Stomach smooth muscle (tissue), 2 donors: ENCODE measurements at regions not wholly inside any gene's neighbourhood (a gene's known extent, or its start where the extent isn't known, plus 50 kb on each side); places are given as distances from the start of the nearest gene placed in this dataset.
"Not testable (repeated sequence)": the region's sequence is repeated elsewhere in the genome, so short reads cannot be mapped to it uniquely, and the experiment has no call there.

Source experiments
- H3K27ac ChIP-seq: one replicate; pipeline ENCODE4 v1.7.0; 2013; ENCODE audit warnings: mild to moderate bottlenecking, low read length, inconsistent platforms
- H3K27me3 ChIP-seq, 2 donors: one replicate each; pipeline ENCODE4 v1.7.0; 2013; ENCODE audit warnings: low read length in 2 of 2; ENCODE audit not compliant: insufficient read depth in 2 of 2, control insufficient read depth in 1 of 2
- H3K36me3 ChIP-seq, 2 donors: one replicate each; pipeline ENCODE4 v1.7.0; 2013; ENCODE audit warnings: low read length in 2 of 2; ENCODE audit not compliant: control insufficient read depth in 2 of 2, insufficient read depth in 2 of 2
- H3K4me1 ChIP-seq: one replicate; pipeline ENCODE4 v1.7.0; 2013; ENCODE audit warnings: low read length; ENCODE audit not compliant: control insufficient read depth, insufficient read depth
- H3K4me3 ChIP-seq, 2 donors: one replicate each; pipeline ENCODE4 v1.7.0; 2013; ENCODE audit warnings: low read length in 2 of 2
- H3K9ac ChIP-seq, 2 donors: one replicate each; pipeline ENCODE4 v1.7.0; 2013; ENCODE audit warnings: low read length in 2 of 2, mild to moderate bottlenecking in 1 of 2
- H3K9me3 ChIP-seq, 2 donors: one replicate each; pipeline ENCODE4 v1.7.0; 2013; ENCODE audit warnings: low read length in 2 of 2; ENCODE audit not compliant: control insufficient read depth in 2 of 2
- donor health status: healthy.
- donor health status: Pancreatic carcinoma.

GRCh38 chr7:52547308-52547910 is 488.0 kb upstream of the POM121L12 start:
- no peaks in the 10 kb centered on the region for H3K9me3 ChIP-seq
- H3K4me3 ChIP-seq = no peak overlapping the region
- no peaks in the 10 kb centered on the region for H3K4me1 ChIP-seq
- no peak overlapping the region for H3K9ac ChIP-seq
- no peaks in the 10 kb centered on the region for H3K36me3 ChIP-seq
- no peak overlapping the region for H3K27ac ChIP-seq
- H3K27me3 ChIP-seq = no peaks in the 10 kb centered on the region

GRCh38 chr7:52541198-52541765 is 494.2 kb upstream of the POM121L12 start:
- not testable (repeated sequence) for H3K27me3 ChIP-seq, H3K4me3 ChIP-seq, H3K27ac ChIP-seq, H3K9ac ChIP-seq, H3K4me1 ChIP-seq, H3K36me3 ChIP-seq, H3K9me3 ChIP-seq

DNA sequence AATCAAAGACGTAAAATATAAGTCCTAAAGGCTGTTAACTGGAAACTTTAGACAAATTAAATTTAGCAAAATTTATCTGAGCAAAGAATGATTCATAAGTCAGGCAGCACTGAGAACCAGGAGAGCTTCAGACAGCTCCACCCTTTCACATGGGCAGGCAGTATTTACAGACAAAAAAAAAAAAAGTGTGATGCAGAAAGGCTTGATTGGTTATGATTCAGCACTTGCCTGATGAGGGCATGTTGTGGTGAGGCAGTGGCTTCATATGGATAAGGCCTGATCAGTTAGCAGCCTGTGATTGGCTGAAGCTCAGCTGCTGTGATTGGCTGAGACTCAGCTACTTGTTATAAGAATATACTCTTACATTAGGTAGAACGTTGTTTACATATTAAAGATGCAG is 495.4 kb upstream of the POM121L12 start:
- Histone ChIP-seq H3K36me3 (no peaks in the 10 kb centered on the region), H3K27ac (no peak overlapping the region), H3K9ac (no peak overlapping the region), H3K9me3 (no peaks in the 10 kb centered on the region), H3K4me1 (no peaks in the 10 kb centered on the region), H3K27me3 (no peaks in the 10 kb centered on the region), H3K4me3 (no peak overlapping the region)

DNA sequence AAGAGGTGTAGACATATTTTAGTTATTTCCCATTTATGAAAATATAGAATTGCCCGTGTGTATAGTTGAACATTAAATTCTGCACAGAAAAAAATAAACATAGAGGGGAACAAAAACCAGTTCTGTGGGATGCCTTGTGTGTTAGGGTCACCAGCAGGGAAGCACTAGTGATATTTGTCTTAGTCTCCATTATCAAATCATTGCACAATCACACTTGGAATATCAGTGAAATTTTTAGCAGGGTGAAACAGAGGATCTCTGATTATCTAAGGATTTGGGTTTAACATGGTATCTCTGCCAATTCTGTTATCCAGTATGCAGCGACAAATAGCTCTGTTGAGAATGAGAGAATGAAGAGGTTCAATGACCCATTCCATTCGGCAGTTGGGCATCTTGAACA is 496.0 kb upstream of the POM121L12 start:
- Histone ChIP-seq H3K27ac (no peak overlapping the region), H3K27me3 (no peaks in the 10 kb centered on the region), H3K9me3 (no peaks in the 10 kb centered on the region), H3K36me3 (no peaks in the 10 kb centered on the region), H3K9ac (no peak overlapping the region), H3K4me3 (no peak overlapping the region), H3K4me1 (no peaks in the 10 kb centered on the region)

DNA sequence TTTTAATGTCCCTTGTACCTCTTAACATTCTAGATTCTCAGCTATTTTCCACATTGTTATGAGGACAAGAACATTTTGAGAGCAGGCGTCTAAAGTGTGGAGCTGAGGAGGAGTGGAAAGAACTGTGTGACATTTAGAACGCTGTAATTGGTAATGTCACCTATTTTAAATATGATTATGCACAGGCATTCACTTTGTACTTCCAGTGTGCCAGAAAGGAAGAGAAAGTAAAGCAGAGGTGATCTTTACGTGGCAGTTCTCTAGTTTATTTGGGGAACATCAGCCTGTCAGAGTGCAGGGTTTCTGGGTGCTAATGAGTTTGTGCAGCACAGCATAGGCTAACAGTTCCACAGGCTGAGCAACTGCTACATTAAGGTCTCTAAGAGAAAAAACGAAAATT is 498.4 kb upstream of the POM121L12 start:
- Histone ChIP-seq H3K9ac (no peak overlapping the region), H3K9me3 (no peaks in the 10 kb centered on the region), H3K36me3 (no peaks in the 10 kb centered on the region), H3K27me3 (no peaks in the 10 kb centered on the region), H3K27ac (no peak overlapping the region), H3K4me3 (no peak overlapping the region), H3K4me1 (no peaks in the 10 kb centered on the region)

DNA sequence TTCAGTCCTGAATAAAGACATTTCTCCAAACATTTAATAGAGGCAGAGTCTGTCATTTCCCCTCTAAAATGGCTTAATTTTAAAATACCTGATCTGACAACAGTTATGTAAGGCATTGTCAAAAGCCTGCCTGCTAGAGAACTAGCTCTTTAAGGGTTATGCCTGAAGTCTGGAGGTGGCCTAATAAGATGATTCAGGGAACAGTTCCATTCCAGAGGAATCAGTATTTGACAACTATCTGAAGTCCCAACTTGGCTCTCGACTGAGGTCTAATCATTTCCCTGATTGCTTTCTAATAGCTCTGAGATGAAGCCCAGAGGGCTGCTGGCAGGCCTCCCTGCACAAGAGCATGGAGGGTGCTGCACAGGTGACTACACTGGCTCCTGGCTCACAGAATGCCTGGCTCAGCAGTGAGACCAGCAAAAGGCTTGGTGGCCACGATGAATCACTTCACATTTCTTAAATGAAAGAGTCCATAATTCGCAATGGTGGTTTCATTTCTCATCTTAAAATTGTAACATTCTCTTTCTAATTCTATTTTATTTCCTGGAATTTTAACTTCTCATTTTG is 509.6 kb upstream of the POM121L12 start:
- Histone ChIP-seq H3K4me1 (no peaks in the 10 kb centered on the region), H3K9ac (no peak overlapping the region), H3K27ac (no peak overlapping the region), H3K27me3 (no peaks in the 10 kb centered on the region), H3K9me3 (no peaks in the 10 kb centered on the region), H3K4me3 (no peak overlapping the region), H3K36me3 (no peaks in the 10 kb centered on the region)

- no peaks in the 10 kb centered on the region for H3K4me1 ChIP-seq
- no peak overlapping the region for H3K9ac ChIP-seq
- H3K36me3 ChIP-seq = no peaks in the 10 kb centered on the region
- peaks cover 3 to 6% of the 10 kb centered on the region in 2 donors for H3K9me3 ChIP-seq
- H3K27me3 ChIP-seq = no peaks in the 10 kb centered on the region
- no peak overlapping the region for H3K4me3 ChIP-seq
- no peak overlapping the region for H3K27ac ChIP-seq
Observed at GRCh38 chr7:52518869-52519268, 516.6 kb upstream of the POM121L12 start.

DNA sequence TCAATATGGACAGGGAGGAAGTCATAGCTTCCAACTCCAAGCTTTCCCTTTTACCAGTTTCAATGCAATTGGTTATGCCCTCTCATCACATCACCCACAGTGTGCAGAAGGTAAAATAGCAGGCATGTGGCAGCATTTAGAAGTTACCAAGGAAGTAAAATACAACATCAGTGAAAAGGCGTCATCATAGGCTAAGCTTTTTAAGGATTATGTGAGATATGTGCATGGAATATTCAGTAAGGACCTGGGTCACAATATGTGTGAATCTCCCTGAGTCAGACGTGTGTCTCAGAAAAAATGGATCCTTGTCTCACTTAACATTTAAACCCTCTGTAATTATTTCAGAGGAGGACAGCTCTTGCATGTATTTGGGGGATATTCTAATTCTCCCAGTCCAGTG is 522.8 kb upstream of the POM121L12 start:
- Histone ChIP-seq H3K27me3 (no peaks in the 10 kb centered on the region), H3K9ac (no peak overlapping the region), H3K9me3 (peaks cover 3 to 6% of the 10 kb centered on the region in 2 donors), H3K36me3 (no peaks in the 10 kb centered on the region), H3K27ac (no peak overlapping the region), H3K4me3 (no peak overlapping the region), H3K4me1 (no peaks in the 10 kb centered on the region)

- Histone ChIP-seq H3K27me3 (no peaks in the 10 kb centered on the region), H3K9me3 (no peaks in the 10 kb centered on the region), H3K4me3 (no peak overlapping the region), H3K4me1 (no peaks in the 10 kb centered on the region), H3K9ac (no peak overlapping the region), H3K27ac (no peak overlapping the region), H3K36me3 (no peaks in the 10 kb centered on the region)
Observed at GRCh38 chr7:52507546-52508255, 527.7 kb upstream of the POM121L12 start.

DNA sequence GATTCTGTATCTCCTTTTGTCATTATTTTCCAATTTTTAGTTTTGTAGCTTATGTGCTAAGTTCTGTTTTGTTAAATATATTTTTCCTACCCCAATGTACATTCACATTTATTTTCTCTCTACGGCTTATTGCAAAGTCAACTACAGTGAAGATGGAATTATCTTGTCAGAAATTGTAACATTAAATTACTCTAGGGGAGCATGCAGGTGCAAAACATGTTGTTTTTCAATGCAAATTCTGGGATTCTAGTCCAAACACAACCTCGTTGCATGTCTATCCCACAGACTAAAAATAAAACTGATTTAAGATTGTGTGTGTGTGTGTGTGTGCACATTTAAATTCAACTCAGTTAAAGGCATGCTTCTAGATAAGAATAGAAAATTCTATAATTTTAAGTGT is 529.1 kb upstream of the POM121L12 start:
- Histone ChIP-seq H3K4me1 (no peaks in the 10 kb centered on the region), H3K4me3 (no peak overlapping the region)

GRCh38 chr7:52504561-52504960 is 530.9 kb upstream of the POM121L12 start:
- H3K27me3 ChIP-seq = no peaks in the 10 kb centered on the region
- H3K9me3 ChIP-seq = no peaks in the 10 kb centered on the region
- no peak overlapping the region for H3K27ac ChIP-seq
- H3K9ac ChIP-seq = no peak overlapping the region
- no peaks in the 10 kb centered on the region for H3K4me1 ChIP-seq
- no peak overlapping the region for H3K4me3 ChIP-seq
- no peaks in the 10 kb centered on the region for H3K36me3 ChIP-seq

More for the DNA sequence above, 529.1 kb upstream of the POM121L12 start:
- no peaks in the 10 kb centered on the region for H3K9me3 ChIP-seq
- no peaks in the 10 kb centered on the region for H3K27me3 ChIP-seq
- H3K27ac ChIP-seq = no peak overlapping the region
- H3K36me3 ChIP-seq = no peaks in the 10 kb centered on the region
- no peak overlapping the region for H3K9ac ChIP-seq
